Bronchial epithelial cell (primary cell): ENCODE measurements at regions not wholly inside any gene's neighbourhood (a gene's known extent, or its start where the extent isn't known, plus 50 kb on each side); places are given as distances from the start of the nearest gene placed in this dataset.
A peak's percentile ranks its signal among the peaks of the same experiment; 100 is the strongest.

Experiments used
- DNase-seq: peaks from one replicate; pipeline ENCODE4 v3.0.0-alpha.2; 2010; ENCODE audit warnings: low read depth
- FAIRE-seq: peaks from 2 replicates; lab custom pipeline; 2011; peaks lifted over from hg19 to GRCh38; lab: Jason Lieb, UNC
- H3K27me3 ChIP-seq: 2 replicates; pipeline ENCODE4 v1.5.1; 2011; ENCODE audit warnings: low read length; ENCODE audit not compliant: control insufficient read depth, insufficient read depth
- H3K36me3 ChIP-seq: 2 replicates; pipeline ENCODE4 v1.5.1; 2011; ENCODE audit warnings: low read length; ENCODE audit not compliant: control insufficient read depth, insufficient read depth
- H3K4me3 ChIP-seq: 2 replicates; pipeline ENCODE4 v1.5.1; 2011; ENCODE audit warnings: mild to moderate bottlenecking, low read depth, low read length, control low read depth
- CTCF ChIP-seq: IDR thresholded peaks from 2 replicates; pipeline ENCODE4 v1.5.1; 2011; ENCODE audit warnings: mild to moderate bottlenecking, moderate library complexity, low read length, control low read depth, inconsistent platforms; ENCODE audit not compliant: insufficient read depth, severe bottlenecking

GRCh38 chr15:69863446-69863845 lies 234.3 kb downstream of the TLE3 start:
- H3K36me3 ChIP-seq, result no peaks in the 10 kb centered on the region
- FAIRE-seq, result peak; percentile 47
- peaks cover 5% of the 10 kb centered on the region for H3K27me3 ChIP-seq
- TF ChIP-seq CTCF, result no peak
- no peak for DNase-seq
- H3K4me3 ChIP-seq, result no peak overlapping the region

GRCh38 chr15:69865369-69865768 lies 232.3 kb downstream of the TLE3 start:
- DNase-seq (no peak), FAIRE-seq (no peak)
- H3K27me3 ChIP-seq, result peaks cover 5% of the 10 kb centered on the region
- no peak for TF ChIP-seq CTCF
- no peak overlapping the region for H3K4me3 ChIP-seq
- no peaks in the 10 kb centered on the region for H3K36me3 ChIP-seq

- peaks cover 2% of the 10 kb centered on the region for H3K27me3 ChIP-seq
- FAIRE-seq, result no peak
These were observed 229.0 kb downstream of the TLE3 start for GRCh38 chr15:69868756-69869155.

GRCh38 chr15:69869291-69869690 lies 228.4 kb downstream of the TLE3 start:
- DNase-seq (no peak), FAIRE-seq (no peak)
- Histone ChIP-seq H3K27me3 (peaks cover 2% of the 10 kb centered on the region), H3K4me3 (no peak overlapping the region), H3K36me3 (no peaks in the 10 kb centered on the region)
- no peak for TF ChIP-seq CTCF

More at GRCh38 chr15:69868756-69869155, 229.0 kb downstream of the TLE3 start:
- Histone ChIP-seq H3K4me3 (no peak overlapping the region), H3K36me3 (no peaks in the 10 kb centered on the region)
- TF ChIP-seq CTCF, result no peak
- no peak for DNase-seq

GRCh38 chr15:69869881-69870505 lies 227.7 kb downstream of the TLE3 start:
- TF ChIP-seq CTCF, result no peak
- Histone ChIP-seq H3K36me3 (no peaks in the 10 kb centered on the region), H3K4me3 (no peak overlapping the region), H3K27me3 (peaks cover 2% of the 10 kb centered on the region)
- no peak for DNase-seq
- no peak for FAIRE-seq

GRCh38 chr15:69871511-69872134 lies 226.1 kb downstream of the TLE3 start:
- TF ChIP-seq CTCF, result no peak
- no peaks in the 10 kb centered on the region for H3K36me3 ChIP-seq
- DNase-seq (no peak), FAIRE-seq (no peak)
- peaks cover 2% of the 10 kb centered on the region for H3K27me3 ChIP-seq
- H3K4me3 ChIP-seq, result no peak overlapping the region
